Ovary (tissue), 7 donors: ENCODE measurements at regions not wholly inside any gene's neighbourhood (a gene's known extent, or its start where the extent isn't known, plus 50 kb on each side); places are given as distances from the start of the nearest gene placed in this dataset.
"Not testable (repeated sequence)": the region's sequence is repeated elsewhere in the genome, so short reads cannot be mapped to it uniquely, and the experiment has no call there.

Experiments
- DNase-seq, 5 donors: peaks; one replicate each; pipeline ENCODE4 v3.0.0-alpha.2; 2019 to 2020
- H3K27ac ChIP-seq, 2 donors: fragments of 200-600 bp; one replicate each; pipeline versions ENCODE4 v1.5.1 to v1.8.0; 2019 to 2022
- H3K27me3 ChIP-seq: fragments of 200-600 bp; one replicate; pipeline ENCODE4 v1.8.0; 2022
- H3K36me3 ChIP-seq: fragments of 200-600 bp; sonication (generic); one replicate; pipeline ENCODE4 v1.5.1; 2019
- H3K4me1 ChIP-seq: one replicate; pipeline ENCODE4 v1.8.1; 2013; ENCODE audit warnings: mild to moderate bottlenecking, moderate library complexity; ENCODE audit not compliant: insufficient read depth
- H3K4me3 ChIP-seq: fragments of 200-600 bp; sonication (generic); one replicate; pipeline ENCODE4 v1.5.1; 2017
- H3K9me3 ChIP-seq, 2 donors: fragments of 200-600 bp in 1 of 2; sonication (generic) in 1 of 2; one replicate each; pipeline versions ENCODE4 v1.5.1 to v1.8.1; 2013 to 2019; ENCODE audit warnings: mild to moderate bottlenecking in 1 of 2, moderate library complexity in 1 of 2
- EP300 ChIP-seq: sonication (generic); formaldehyde crosslinking; IDR thresholded peaks from one replicate; pipeline ENCODE4 v1.6.1; 2017; ENCODE audit warnings: antibody characterized with exemption
- POLR2A ChIP-seq: fragments of 450-650 bp; IDR thresholded peaks from one replicate; pipeline ENCODE4 v1.6.1; 2017; ENCODE audit warnings: antibody characterized with exemption, mild to moderate bottlenecking, moderate library complexity
- WGBS, 3 donors: extraction: QIAGEN DNeasy Blood & Tissue Kit in 1 of 3; methylation state at CpG; one replicate each; pipeline versions ENCODE4 v1.1.5 to v1.1.7; 2013 to 2017; 5-methylcytosine and 5-hydroxymethylcytosine counted together
- intact Hi-C, 4 donors: fragments of 100-400 bp; cut with DNase I; formaldehyde crosslinking; loops; one replicate each; pipeline versions ENCODE4 v1.11.0 to v1.15.1; 2022 to 2023
- TF ChIP-seq, protein P1 (sequence below), 3 donors: fragments of 450-650 bp in 2 of 3; fragments of 200-600 bp in 1 of 3; IDR thresholded peaks; one replicate each; pipeline versions ENCODE4 v1.5.1 to v1.8.0; 2016 to 2022; ENCODE audit warnings: antibody characterized with exemption in 3 of 3, mild to moderate bottlenecking in 1 of 3
- donor health status: DM: no; HTN: no; CAD: no; lungs with moderate emphysema.
- donor health status: DM: no; HTN: no; CAD: no.
- donor health status: Bipolar disorder and iron deficiency.
- donor health status: DM: no; HTN: no; CAD: no.
- donor health status: DM: yes; HTN: yes; CAD: no.

DNA sequence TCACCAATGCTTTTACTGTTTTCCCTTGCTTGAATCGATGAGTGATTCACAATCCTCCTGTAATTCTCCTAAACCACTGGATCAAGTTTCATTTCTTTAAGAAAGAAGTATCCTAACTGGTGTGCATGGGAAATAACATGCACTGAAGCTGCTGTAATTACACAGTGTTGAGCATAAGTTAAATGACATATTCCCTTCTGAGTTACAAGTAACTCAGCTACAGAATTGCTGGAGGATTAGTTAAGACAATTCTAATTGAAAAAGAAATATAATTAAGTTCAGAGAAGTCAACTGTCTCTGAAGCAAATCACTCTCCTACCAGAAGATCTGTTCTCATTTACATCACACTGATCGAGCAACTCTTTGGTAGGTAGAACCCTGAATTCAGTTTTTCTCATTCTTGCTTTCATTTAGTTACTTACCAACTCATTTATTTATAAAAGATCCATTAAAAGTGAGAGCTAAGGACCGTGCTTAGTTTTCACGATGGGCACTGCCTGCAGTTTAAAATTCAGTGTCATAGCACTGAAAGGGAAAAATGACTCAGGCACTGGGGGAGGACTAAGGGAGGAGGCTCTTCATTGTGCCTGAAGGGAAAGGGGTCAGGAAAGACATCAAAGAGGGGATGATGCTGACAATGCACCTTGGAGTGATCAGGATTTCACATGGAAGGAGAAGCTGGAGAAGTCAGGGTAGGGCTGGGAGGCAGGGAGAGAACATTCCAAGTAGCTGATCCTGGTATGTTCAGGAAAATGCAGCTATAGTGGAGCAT is 327.2 kb downstream of the EMP1 start:
- H3K27ac ChIP-seq = no peak overlapping the region
- no peaks in the 10 kb centered on the region for H3K4me1 ChIP-seq
- intact Hi-C loops = no loop called here
- no peak overlapping the region for H3K4me3 ChIP-seq
- 70 to 79% (median 71%) methylated on average over 4 of the region's 4 CpGs for WGBS, 3 donors
- no peak for DNase-seq
- TF ChIP-seq, protein P1, sequence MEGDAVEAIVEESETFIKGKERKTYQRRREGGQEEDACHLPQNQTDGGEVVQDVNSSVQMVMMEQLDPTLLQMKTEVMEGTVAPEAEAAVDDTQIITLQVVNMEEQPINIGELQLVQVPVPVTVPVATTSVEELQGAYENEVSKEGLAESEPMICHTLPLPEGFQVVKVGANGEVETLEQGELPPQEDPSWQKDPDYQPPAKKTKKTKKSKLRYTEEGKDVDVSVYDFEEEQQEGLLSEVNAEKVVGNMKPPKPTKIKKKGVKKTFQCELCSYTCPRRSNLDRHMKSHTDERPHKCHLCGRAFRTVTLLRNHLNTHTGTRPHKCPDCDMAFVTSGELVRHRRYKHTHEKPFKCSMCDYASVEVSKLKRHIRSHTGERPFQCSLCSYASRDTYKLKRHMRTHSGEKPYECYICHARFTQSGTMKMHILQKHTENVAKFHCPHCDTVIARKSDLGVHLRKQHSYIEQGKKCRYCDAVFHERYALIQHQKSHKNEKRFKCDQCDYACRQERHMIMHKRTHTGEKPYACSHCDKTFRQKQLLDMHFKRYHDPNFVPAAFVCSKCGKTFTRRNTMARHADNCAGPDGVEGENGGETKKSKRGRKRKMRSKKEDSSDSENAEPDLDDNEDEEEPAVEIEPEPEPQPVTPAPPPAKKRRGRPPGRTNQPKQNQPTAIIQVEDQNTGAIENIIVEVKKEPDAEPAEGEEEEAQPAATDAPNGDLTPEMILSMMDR (IDR thresholded peaks at IDR 0.05) = no peak
- no peak for TF ChIP-seq POLR2A
- no peak for TF ChIP-seq EP300
- no peaks in the 10 kb centered on the region for H3K9me3 ChIP-seq
- H3K27me3 ChIP-seq = no peaks in the 10 kb centered on the region
- H3K36me3 ChIP-seq = no peaks in the 10 kb centered on the region

DNA sequence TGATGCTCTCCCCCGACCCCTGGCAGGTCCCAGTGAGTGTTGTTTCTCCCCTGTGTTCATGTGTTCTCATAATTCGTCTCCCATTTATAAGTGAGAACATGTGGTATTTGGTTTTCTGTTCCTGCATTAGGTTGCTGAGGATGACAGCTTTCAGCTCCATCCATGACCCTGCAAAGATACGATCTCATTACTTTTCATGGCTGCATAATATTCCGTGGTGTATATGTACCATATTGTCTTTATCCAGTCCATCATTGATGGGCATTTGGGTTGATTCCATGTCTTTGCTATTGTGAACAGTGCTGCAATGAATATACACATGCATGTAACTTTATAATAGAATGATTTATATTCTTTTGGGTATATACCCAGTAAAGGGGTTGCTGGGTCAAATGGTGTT is 321.5 kb downstream of the EMP1 start:
- H3K4me1 ChIP-seq, H3K27ac ChIP-seq, intact Hi-C loops, H3K27me3 ChIP-seq, DNase-seq, H3K9me3 ChIP-seq, H3K36me3 ChIP-seq, H3K4me3 ChIP-seq: not testable (repeated sequence)
- 83 to 89% (median 86%) methylated on average over 4 of the region's 4 CpGs for WGBS, 3 donors

DNA sequence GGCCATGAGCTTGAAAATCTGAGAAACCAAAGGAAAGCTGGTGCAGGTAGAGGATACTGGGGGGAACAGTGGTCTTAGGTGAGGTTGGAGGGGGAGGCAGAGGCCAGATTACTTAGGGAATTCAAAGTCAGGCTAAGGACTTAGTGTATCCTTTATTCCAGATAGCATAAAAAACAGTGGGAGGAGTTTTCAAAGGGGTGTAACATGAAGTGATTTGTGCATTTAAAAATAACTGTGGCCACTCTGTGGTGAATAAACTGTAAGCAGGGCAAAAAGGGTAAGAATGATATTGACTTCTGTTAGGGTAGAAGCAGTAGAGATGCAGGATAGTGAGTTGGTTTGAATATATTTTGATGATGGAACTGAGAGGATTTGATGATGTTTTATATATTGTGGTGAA is 313.2 kb downstream of the EMP1 start:
- Histone ChIP-seq H3K9me3 (no peaks in the 10 kb centered on the region), H3K4me3 (no peak overlapping the region), H3K27me3 (no peaks in the 10 kb centered on the region), H3K27ac (no peak overlapping the region), H3K4me1 (no peaks in the 10 kb centered on the region), H3K36me3 (no peaks in the 10 kb centered on the region)
- TF ChIP-seq, protein P1 (IDR thresholded peaks at IDR 0.05) = no peak
- TF ChIP-seq EP300 = no peak
- TF ChIP-seq POLR2A = no peak
- intact Hi-C loops = no loop called here
- DNase-seq = no peak

DNA sequence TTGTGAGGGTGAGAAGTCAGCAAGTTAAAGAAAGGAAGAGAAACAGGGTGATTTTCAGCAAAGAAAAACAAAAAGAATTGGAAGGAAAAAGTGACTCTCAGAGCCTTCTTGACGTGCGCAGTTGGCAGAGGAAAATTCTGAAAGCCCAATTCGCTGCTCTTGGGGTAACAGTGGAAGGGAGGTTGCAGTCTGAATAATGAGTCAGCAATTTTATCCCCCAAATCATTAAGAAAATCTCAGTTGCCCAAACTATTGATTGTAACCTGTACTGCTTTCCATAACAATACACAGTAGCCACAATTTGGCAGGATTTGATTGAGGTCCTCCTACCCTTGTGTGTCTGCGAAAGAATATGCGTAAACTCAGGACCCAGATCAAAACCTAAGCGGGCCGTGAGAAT is 309.1 kb downstream of the EMP1 start:
- H3K4me1 ChIP-seq = no peaks in the 10 kb centered on the region
- intact Hi-C loops = no loop called here
- no peaks in the 10 kb centered on the region for H3K9me3 ChIP-seq
- no peak for DNase-seq
- no peaks in the 10 kb centered on the region for H3K27me3 ChIP-seq
- H3K27ac ChIP-seq = no peak overlapping the region
- H3K36me3 ChIP-seq = no peaks in the 10 kb centered on the region
- H3K4me3 ChIP-seq = no peak overlapping the region
- WGBS, 3 donors = 84 to 89% (median 85%) methylated on average over 7 of the region's 7 CpGs
- no peak for TF ChIP-seq POLR2A
- TF ChIP-seq EP300 = no peak
- TF ChIP-seq, protein P1 (IDR thresholded peaks at IDR 0.05) = no peak

DNA sequence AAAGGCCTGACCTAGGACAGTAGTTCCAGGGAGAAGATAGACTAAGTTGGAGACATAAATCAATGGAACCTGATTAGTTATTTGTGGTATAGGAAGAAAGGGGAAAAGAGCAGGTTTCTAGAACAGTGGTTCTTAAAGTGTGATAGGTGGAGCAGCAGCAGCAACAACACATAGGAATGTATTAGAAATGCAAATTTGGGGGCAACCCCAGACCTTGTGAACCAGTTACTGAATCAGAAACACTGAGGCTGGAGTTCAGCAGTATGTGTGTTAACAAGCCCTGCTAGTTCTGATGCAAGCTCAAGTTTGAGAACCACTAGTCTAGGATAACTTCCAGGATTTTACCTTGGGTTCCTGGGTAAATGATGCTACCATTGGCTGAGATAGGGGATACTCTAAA is 308.7 kb downstream of the EMP1 start:
- Histone ChIP-seq H3K4me3 (no peak overlapping the region), H3K9me3 (no peaks in the 10 kb centered on the region)
- intact Hi-C loops = no loop called here

More for the DNA sequence above, 308.7 kb downstream of the EMP1 start:
- DNase-seq = no peak
- Histone ChIP-seq H3K27ac (no peak overlapping the region), H3K4me1 (no peaks in the 10 kb centered on the region), H3K27me3 (no peaks in the 10 kb centered on the region), H3K36me3 (no peaks in the 10 kb centered on the region)
- TF ChIP-seq POLR2A (no peak), EP300 (no peak)
- TF ChIP-seq, protein P1 (IDR thresholded peaks at IDR 0.05) = no peak
